ENCODE measurements at regions not wholly inside any gene's neighbourhood (a gene's known extent, or its start where the extent isn't known, plus 50 kb on each side); places are given as distances from the start of the nearest gene placed in this dataset.

DNA sequence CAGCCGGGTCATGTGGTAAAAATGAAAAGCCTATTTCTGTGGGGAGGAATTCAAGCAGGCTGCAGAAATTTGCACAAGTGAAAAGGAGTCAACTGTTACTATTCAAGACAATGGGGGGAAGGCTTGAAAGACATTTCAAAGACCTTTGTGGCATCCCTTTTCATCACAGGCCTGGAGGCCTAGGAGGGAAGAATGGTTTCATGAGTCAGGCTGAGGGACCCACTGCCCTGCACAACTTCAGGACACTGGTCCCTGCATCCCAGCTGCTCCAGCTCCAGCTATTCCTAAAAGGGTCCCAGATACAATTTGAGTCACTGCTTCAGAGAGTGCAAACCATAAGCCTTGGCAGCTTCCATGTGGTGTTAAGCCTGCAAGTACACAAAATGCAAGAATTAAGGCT, 85.3 kb upstream of the POU3F4 start:
- Histone ChIP-seq H3K4me3 (ENCODE audit: extremely low read depth in 1 of 4, insufficient read depth in 2 of 4, low read depth in 3 of 4, low read length in 4 of 4) (no peak overlapping the region), H3K79me1 (ENCODE audit: low read depth, low read length) (no peaks in the 10 kb centered on the region), H3K4me2 (ENCODE audit: insufficient read depth in 1 of 2, low read depth in 2 of 2, low read length in 2 of 2) (no peak overlapping the region), H4K8ac (ENCODE audit: extremely low read depth, insufficient read depth, low read length) (no peak overlapping the region), H3K9me3 (ENCODE audit: insufficient read depth in 2 of 2, low read depth in 1 of 2, low read length in 1 of 2) (peaks cover 0 to 13% of the 10 kb centered on the region in 2 experiments; a peak in 1 of 4 replicates), H2BK15ac (ENCODE audit: low read length) (no peak overlapping the region), H3K27me3 (replicated peaks in 1 of 4; ENCODE audit: control insufficient read depth in 3 of 4, extremely low read depth in 1 of 4, insufficient read depth in 3 of 4, low read length in 3 of 4) (no peaks in the 10 kb centered on the region), H2AFZ (ENCODE audit: low read length) (no peak overlapping the region), H3K4me1 (replicated peaks in 1 of 4; ENCODE audit: control insufficient read depth in 3 of 4, insufficient read depth in 4 of 4, low read length in 3 of 4) (no peaks in the 10 kb centered on the region), H3K27ac (ENCODE audit: low read depth, low read length) (no peak overlapping the region), H3K9ac (replicated peaks in 1 of 4; ENCODE audit: extremely low read depth in 1 of 4, low read depth in 3 of 4, low read length in 3 of 4) (no peak overlapping the region), H4K91ac (replicated peaks; ENCODE audit: insufficient read length, low read length) (no peak overlapping the region), H3K23me2 (ENCODE audit: low read depth, low read length) (no peaks in the 10 kb centered on the region), H3K79me2 (ENCODE audit: control insufficient read depth in 1 of 2, insufficient read depth in 2 of 2, low read length in 2 of 2) (no peaks in the 10 kb centered on the region), H2BK12ac (ENCODE audit: low read depth, low read length) (no peak overlapping the region), H3K23ac (ENCODE audit: insufficient read length) (no peak overlapping the region), H3K14ac (ENCODE audit: insufficient read length) (no peak overlapping the region), H2AK5ac (ENCODE audit: low read depth, low read length) (no peak overlapping the region), H3K36me3 (ENCODE audit: control insufficient read depth in 2 of 4, insufficient read depth in 4 of 4, low read length in 3 of 4) (no peaks in the 10 kb centered on the region), H4K5ac (ENCODE audit: insufficient read length, low read depth, low read length) (no peak overlapping the region), H3K18ac (ENCODE audit: extremely low read depth, low read length) (no peak overlapping the region), H2BK120ac (replicated peaks; ENCODE audit: low read depth, low read length) (no peak overlapping the region), H4K20me1 (replicated peaks in 1 of 2; ENCODE audit: control insufficient read depth in 1 of 2, insufficient read depth in 2 of 2, low read length in 2 of 2) (no peaks in the 10 kb centered on the region), H3K4ac (replicated peaks; ENCODE audit: insufficient read length, low read depth, low read length) (no peak overlapping the region), H2BK20ac (ENCODE audit: low read length) (no peak overlapping the region), H2BK5ac (ENCODE audit: low read depth, low read length) (no peak overlapping the region), H3K56ac (replicated peaks; ENCODE audit: insufficient read length, low read depth, low read length) (no peak overlapping the region)
- ChIA-PET CTCF (ENCODE audit: partially characterized antibody) (no interaction called here), POLR2A (ENCODE audit: partially characterized antibody) (no interaction called here)
- DNase-seq (ENCODE audit: low read depth in 1 of 2, low spot score in 2 of 2): no peak
- TF ChIP-seq FOSL1 (IDR thresholded peaks at IDR 0.05; ENCODE audit: insufficient read depth, low read depth, low read length) (no peak), JUN (IDR thresholded peaks at IDR 0.05; ENCODE audit: low read depth, low read length) (no peak), PHF8 (conservative IDR thresholded peaks at IDR 0.05; ENCODE audit: low read depth, low read length) (no peak), RAD21 (IDR thresholded peaks at IDR 0.05 in 1 of 2, conservative IDR thresholded peaks at IDR 0.05 in 1 of 2; ENCODE audit: low read depth in 2 of 2, low read length in 2 of 2) (no peak), NANOG (IDR thresholded peaks at IDR 0.05; ENCODE audit: insufficient read depth, low read depth, low read length, poor library complexity, severe bottlenecking) (no peak), CBX5 (IDR thresholded peaks at IDR 0.05; ENCODE audit: low read depth, low read length) (no peak), USF2 (IDR thresholded peaks at IDR 0.05; ENCODE audit: low read length) (no peak), SP1 (IDR thresholded peaks at IDR 0.05; ENCODE audit: low read depth, low read length) (no peak), RFX5 (IDR thresholded peaks at IDR 0.05; ENCODE audit: borderline replicate concordance, low read depth, low read length) (no peak), KDM5A (IDR thresholded peaks at IDR 0.05; ENCODE audit: low read length) (no peak)
- no peak for FAIRE-seq
- WGBS, 2 experiments (ENCODE audit: extremely low coverage in 1 of 2, insufficient coverage in 1 of 2, insufficient read length in 1 of 2, insufficient replicate concordance in 2 of 2, low coverage in 1 of 2, low lambda C conversion rate in 2 of 2, missing lambda C conversion rate in 1 of 2): 100% methylated on average over 1 of the region's 1 CpG; no CpG with 5 or more reads in 1 of the 2 experiments
